T-helper 1 cell treated with Interleukin-12 subunit alpha and Interleukin-12 subunit beta and Interleukin-4 antibody, amounts not matched to agents 30 ng/mL and 1 ng/mL, for 36 hours (primary cell): ENCODE measurements at regions not wholly inside any gene's neighbourhood (a gene's known extent, or its start where the extent isn't known, plus 50 kb on each side); places are given as distances from the start of the nearest gene placed in this dataset.

Experiments used
- intact Hi-C: fragments of 100-400 bp; cut with micrococcal nuclease; formaldehyde crosslinking; loops from one replicate; pipeline ENCODE4 v1.15.1; 2024

DNA sequence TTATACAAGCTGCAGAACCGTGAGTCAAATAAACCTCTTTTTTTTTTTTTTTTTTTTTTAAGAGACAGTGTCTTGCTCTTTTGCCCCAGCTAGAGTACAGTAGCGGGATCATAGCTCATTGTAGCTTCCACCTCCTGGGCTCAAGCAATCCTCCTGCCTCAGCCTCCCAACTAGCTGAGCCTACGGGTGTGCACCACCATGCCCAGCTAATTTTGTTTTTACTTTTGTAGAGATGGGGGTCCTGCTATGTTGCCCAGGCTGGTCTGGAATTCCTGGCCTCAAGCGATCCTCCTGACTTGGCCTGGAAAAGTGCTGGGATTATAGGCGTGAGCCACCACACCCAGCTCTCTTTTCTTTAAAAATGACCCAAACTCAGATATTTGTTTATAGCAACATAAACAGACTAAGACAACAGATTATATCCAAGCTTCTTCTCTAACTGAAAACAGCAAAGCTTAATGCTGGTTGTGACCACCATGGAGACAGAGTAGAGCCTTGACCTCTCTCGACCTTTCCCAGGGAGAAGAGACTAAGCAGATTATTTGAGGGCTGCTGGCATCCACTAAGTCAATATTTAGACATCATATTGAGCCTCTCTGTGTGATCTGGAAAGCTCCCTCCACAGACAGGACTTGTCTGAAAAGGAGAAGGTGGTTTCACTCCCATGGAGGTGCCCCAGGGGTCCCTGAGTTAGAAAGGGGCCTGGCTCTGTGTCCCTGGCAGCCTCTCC is 150.0 kb downstream of the KCTD15 start:
- intact Hi-C loops = no loop called here

DNA sequence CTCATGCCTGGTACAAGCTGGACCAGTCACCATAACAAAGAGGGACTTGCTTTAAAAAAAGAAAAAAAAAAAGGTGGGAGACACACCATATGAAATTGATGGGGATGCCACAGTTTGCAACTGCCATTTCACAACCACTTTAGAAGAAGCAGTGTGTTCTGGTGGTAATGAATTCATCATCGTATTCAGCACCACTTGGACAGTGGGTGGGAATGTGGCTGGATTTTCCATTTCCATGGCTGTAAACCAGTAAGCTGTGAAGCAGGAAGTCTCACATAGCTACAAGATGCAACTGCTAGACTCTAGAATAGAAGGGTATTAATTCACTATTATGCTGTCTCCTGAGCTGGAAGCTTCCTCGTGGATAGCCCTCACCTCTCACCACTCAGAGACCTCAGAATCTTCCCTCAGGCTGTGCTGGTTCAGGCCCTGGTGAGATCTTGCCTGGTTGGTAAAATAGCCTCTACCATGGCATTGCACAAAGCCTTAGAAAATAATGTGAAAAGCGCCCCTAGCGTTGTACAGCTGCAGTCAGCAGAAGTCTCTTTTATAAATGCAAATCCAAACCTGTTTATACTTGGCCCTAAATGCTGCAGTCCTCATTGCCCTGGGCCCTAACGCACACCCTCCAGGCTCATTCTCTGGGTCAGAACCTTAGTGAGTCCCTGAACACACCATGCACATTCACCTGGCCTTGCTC is 150.7 kb downstream of the KCTD15 start:
- intact Hi-C loops = no loop called here

DNA sequence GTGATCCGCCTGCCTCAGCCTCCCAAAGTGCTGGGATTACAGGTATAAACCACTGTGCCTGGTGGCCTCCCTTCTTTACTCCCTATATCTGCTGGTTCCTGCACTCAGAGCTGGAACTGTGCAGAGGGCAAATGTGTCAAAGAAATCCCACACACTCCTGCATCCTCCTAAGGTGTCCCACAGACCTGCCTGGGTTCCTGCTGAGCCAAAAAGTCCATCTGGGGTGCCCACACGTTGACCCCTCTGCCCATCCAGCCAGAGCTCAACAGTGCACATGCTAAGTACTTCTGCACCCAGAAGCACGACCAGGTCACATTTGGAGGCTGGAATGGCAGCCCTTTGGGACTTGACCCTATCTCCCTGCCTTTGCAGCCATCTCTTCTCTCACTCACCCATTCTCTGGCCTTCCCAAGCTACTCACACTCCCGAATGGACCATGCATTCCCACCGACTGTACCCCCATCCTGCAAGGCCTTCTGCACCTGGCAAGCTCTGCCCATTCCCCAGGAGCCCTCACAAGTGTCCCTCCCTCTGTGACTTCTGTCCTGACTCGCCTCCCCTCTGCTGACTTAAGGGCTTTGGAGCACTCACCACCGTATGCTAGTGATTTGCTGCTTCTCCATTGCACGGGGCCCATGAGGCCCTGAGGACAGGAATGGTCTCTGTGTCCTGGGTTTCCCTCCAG is 152.1 kb downstream of the KCTD15 start:
- intact Hi-C loops = no loop called here

DNA sequence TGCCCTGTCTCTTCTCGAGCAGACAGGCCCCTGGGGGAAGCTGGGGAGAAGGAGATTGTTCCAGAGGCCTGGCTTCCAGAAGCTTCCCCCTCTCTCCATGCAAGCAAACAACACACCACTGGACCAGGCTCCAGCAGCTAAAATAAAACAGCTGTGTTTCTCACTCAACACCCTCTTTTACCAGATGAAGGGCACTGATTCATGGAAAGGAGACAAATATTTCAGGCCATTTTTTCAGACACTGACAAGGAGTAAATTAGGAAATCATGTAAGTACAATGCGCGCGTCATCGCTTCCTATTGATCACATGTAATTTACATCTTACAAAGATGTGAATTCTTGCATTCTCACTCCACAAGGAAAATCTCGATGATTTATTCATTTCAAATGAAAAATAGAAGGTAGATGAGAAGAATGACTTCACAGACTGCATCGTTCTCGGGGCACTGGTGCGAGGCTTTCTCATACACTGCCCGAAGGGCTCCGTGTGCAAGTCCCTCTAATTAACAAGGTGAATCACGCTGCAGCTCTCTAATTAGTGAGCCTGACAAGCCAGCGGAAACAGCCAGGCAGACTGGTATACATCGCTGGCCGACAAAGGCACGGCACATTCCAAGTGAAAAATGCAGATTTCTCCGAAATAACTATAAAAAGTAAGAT is 153.6 kb downstream of the KCTD15 start:
- intact Hi-C loops = no loop called here

DNA sequence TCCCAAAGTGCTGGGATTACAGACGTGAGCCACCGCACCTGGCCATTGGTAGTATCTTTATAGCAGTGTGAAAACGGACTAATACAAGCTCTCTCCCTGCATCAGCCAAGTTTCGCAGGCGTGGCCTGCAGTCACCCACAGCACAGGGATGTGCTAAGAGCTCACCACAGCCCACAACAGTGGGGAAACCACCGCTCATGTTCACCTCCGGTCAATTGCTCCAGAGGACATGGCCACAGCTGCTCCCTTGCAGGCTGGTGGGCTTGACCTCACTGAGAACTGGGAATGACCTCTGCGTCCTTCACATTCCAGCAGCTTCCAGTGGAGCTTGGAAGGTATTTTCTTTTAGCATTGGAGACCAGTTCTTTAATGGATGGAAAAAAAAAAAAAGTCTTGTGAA is 156.4 kb downstream of the KCTD15 start:
- intact Hi-C loops = no loop called here

DNA sequence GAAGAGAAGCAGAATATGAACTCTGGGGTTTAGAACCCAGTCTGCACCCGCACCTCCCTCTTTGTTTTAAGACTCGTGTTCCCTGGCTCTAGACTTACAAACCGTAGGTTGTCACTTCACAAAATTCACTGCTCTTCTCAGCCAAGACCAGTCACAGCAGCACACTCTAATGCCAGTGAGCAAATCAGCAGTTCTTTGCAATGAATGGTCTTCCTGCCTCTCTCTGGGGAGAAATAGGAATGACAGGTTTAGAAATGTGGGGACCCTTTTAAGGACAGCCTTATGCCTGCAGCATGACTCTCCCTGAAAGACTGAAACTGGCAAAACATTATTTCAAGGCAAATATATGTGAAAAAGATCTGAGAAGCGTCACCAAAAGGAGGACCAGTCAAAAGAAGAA is 156.9 kb downstream of the KCTD15 start:
- intact Hi-C loops = no loop called here

DNA sequence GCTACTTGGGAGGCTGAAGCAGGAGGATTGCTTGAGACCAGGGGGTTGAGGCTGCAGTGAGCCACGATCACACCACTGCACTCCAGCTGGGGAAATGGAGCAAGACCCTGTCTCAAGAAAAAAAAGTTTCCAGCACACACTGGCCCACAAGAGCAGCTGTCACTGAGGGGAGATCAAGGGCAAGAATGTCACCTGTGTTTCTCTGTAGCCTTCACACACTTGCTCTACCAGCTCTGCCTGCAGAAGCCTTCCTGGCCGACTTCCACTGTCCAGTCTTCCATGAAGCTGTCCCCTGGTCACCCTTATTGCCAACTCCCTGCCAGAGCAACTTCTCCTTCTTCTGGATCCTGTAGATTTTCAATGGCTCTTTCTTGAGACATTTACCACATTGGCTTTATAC is 158.0 kb downstream of the KCTD15 start:
- intact Hi-C loops = no loop called here

DNA sequence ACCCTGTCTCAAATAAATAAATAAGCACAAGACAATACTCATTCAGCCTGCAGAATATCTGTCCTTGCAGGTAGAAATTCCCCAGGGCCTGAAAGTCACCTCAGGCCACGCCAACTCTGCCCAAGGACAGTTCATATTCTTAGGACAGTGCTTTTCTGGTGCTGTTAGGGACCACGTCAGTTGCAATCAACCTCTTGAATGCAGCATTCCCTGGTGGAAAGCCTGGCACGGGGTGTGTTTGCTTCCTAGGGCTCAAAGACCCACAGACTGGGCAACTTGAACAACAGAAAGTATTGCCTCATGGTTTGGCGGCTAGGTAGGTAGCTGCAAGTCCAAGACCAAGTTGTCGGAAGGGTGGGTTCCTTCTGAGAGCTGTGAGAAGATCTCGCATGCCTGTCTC is 160.3 kb downstream of the KCTD15 start:
- intact Hi-C loops = no loop called here

DNA sequence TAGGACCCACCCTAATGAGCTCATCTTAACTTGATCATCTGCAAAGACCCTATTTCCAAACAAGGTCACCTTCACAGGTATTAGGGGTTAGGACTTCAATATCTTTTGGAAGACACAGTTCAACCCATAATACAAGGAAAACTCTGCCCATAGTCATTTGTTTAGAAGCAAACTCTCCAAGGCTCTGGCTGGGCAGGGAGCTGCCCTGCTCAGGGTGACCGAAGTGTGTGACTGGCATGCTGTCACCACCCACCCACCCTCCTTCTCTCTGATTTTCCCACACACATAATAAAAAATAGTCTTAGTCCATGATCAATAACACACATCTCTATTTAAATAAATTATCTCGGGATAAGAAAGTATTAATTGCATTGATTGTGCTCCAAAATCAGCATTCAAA is 161.1 kb downstream of the KCTD15 start:
- intact Hi-C loops = no loop called here

DNA sequence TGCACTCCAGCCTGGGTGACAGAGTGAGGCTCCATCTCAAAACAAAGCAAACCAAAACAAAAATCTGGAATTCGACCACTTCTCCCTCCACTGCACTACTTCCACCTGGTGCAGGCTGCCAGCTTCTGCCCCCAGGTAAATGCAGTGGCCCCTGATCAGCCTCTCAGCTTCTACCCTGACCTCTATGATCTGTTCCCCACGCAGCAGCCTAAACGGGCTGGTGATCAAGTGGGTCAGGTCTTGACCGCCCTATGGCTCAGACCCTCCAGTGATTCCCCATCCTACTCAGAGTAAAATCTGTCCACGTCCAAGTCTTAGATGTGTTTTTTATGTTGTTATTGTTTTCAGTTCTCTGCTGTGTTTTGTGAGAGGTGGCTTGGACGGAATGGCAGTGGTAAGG is 163.9 kb downstream of the KCTD15 start:
- intact Hi-C loops = no loop called here

DNA sequence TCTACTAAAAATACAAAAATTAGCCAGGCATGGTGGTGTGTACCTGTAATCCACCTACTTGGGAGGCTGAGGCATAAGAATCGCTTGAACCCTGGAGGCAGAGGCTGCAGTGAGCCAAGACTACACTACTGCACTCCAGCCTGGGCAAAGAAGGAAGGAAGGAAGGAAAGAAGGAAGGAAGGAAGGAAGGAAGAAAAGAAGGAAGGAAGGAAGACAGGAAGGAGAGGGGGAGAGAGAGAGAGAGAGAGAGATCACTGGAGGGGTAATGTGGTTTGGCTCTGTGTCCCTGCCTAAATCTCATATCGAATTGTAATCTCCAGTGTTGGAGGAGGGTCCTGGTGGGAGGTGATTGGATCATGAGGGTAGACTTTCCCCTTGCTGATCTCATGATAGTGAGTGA is 165.5 kb downstream of the KCTD15 start:
- intact Hi-C loops = no loop called here

DNA sequence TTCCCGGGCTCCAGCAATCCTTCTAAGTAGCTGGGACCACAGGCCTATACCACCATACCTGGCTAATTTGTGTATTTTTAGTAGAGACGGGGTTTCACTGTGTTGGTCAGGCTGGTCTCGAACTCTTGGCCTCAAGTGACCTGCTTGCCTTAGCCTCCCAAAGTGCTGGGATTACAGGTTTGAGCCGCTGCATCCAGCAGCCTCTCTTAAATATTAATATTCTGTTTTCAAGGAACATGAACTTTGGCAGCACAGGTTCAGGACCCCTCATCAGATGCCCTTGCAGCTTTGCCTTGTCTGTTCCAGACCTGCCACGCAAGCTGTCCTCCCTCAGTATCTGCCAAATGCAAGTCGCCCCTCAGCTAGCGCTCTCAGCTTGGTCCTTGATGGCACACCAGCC is 166.8 kb downstream of the KCTD15 start:
- intact Hi-C loops = no loop called here

DNA sequence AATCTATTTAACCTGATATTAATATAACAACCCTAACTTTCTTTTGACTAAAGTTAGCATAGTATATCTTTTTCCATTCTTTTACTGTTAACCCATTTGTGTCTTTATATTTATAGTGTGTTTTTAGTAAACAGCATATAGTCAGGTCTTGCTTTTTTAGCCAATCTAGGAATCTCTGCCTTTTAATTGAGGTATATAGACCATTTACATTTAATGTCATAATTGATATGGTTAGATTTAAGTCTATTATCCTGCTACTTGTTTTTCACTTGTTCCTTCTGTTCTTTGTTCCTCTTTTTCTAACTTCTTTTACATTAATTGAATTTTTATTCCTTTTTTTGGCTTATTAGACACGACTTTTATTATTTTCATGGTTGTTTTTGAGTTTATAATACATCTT is 174.4 kb downstream of the KCTD15 start:
- intact Hi-C loops = no loop called here

DNA sequence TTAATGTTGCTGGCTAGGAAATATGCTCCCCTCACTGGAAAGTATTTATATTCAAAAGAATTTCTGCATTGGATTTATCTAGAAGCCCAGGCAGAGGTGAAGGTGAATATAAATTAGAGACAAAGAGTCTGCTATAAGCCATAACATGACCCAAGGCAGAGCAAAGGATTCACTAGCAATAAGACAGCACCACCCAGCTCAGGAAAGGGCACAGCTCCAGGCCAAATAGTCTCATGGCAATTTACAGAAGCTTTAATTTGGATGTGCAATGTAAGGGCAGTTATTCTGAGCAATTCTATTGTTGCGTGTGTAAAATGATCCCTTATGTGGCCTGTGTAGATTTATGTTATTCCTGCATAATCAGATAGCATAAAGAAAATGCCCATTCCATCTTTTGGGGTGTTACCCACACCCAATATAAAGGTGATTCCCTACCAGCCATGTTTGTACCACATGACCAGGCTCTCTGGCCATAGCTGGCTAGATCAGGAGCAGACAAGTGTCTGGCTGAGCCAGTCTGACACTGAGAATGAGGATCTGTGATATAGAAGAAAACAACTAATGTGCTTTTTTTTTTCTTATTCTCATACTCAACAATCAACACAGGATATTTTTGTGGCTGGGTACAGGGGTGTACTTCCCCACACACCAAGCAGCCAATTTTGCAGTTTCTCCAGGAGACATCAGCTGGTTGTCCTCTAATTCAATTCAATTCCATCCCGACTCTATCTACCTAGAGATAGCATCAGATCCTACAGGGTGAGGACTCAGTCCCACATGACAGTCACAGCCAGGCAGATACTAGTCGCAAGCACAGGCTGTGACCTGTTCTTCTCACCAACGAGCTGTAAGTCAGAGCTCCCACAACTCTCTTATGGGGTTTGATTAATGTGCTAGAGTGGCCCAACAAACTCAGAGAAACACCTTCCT is 181.4 kb downstream of the KCTD15 start:
- intact Hi-C loops = no loop called here

DNA sequence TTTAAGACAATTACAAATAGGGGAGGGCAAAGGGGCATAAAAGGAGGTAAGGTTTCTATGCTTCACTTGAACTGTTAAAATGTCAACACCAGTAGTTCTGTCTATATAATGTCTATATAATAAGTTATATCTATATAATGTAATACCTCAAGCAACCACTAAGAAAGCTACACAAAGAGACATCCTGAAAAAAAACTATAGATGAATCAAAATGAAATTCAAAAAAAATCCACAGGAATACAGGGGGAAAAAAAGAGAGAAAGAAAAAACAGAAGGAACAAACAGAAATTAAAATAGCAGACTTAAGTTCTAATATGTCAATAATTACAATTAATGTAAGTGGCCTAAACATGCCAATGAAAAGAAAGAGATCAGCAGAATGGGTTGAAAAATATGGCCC is 186.0 kb downstream of the KCTD15 start:
- intact Hi-C loops = no loop called here

DNA sequence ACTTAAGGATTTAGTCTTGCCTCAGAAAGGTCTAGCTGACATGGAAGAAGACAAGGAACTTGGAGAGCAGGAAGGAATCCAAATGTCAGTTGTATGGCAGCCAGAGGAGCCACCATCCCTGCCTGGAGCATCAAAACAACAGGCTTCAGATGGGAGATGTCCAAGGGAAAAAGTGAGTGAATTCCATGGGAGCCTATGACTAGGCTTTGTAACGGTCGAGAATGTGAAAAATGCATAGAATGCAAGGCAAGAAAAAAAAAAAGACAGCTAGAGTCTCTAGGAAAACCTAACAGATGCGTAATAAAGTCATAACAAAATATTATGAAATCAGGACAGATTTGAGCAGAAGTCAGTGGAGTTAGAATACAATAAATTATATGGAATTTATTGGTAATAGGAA is 183.7 kb upstream of the LSM14A start:
- intact Hi-C loops = no loop called here

DNA sequence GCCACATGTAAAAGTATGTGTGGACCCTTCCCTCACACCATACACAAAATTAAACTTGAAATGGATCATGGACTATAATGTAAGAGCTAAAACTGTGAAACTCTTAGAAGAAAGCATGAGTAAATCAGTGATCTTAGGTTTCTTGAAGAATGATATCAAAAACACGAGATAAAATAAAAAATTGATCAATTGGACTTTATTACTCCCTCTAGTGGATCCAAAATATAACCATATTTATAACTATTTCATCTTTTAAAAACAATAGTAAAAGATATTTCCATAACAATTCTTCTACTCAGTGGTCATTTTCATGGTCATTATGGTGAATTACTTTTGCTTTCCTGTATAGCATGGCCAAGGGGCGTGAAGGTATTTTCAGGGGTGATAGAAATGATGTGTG is 174.6 kb upstream of the LSM14A start:
- intact Hi-C loops = loop anchor here (2.0 kb wide), 2 partner anchors 201 to 219 kb away; partner anchors contain the start of gene KCTD15

DNA sequence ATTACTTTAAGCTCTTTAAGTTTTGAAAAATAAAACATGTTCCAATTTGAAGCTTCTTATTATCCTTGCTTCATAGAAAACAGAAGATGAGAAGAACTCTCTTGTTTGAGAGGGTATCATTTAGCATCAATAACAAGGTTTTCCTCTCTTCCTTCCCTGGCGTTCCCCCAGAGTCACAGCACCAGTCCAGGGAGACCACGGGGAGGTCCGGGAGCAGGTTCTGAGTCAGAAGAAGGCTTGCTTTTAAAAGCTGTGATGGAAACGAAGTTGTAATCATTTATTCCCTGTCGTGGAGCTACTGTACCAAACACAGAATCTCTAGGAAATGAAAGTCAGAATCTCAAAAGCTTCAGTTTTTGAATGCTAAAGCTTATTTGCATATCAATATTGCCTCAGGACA is 174.0 kb upstream of the LSM14A start:
- intact Hi-C loops = loop anchor here (2.0 kb wide), 1 partner anchor 202 kb away; the partner anchor contains the start of gene KCTD15

DNA sequence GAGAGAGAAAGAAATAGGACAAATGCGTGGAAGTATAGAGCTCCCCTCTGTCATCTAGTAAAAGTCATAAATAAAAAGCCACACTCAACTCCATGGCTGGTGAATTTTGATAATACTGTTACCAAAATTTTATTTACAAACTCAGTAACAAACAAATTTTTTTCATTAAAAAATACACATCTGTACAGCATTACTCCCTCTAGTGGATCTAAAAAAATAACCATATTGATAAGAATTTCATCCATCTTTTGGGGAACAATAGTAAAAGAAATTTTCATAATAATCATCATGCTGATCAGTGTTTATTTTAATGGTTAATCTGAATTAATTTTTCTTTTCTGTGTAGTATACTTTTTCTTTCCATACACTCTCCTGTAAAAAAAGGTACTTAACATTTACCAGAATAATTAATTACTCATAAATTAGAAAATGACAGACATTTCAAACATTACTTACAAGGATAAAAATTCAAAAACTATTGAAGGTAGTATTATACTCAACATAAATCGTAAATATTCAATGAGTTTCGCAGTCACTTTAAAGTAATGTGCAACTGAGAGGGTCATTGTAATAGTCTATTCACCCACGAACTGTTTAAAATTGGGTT is 173.5 kb upstream of the LSM14A start:
- intact Hi-C loops = loop anchor here (2.0 kb wide), 1 partner anchor 202 kb away; the partner anchor contains the start of gene KCTD15

DNA sequence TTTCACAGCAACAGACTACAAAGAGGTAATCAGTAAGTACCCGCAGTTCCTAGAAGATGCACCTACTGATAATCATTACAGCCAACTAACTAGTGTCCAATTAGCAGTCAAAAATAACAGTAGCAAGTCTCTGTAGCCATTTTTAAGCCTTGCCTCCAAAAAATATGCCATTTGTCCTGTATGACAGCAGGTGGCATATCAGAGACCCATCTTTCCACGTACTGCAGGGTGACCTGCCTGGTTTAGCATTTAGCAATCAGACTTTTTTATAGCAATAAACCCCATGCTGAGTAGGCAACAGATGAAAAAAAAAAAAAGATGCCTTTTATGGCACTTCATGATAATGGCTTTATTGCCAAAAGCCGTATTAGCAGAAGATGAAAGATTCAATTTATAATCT is 155.3 kb upstream of the LSM14A start:
- intact Hi-C loops = no loop called here
